Stimulated activated CD8-positive, alpha-beta memory T cell treated with anti-CD3 and anti-CD28 coated beads, Interleukin-15, amount 100 ng/mL, for 48 hours (primary cell): ENCODE measurements at regions not wholly inside any gene's neighbourhood (a gene's known extent, or its start where the extent isn't known, plus 50 kb on each side); places are given as distances from the start of the nearest gene placed in this dataset.

Experiments
- DNase-seq, 2 donors: peaks; one replicate each; pipeline ENCODE4 v3.0.0-alpha.2; 2020; ENCODE audit warnings: low read depth in 2 of 2

DNA sequence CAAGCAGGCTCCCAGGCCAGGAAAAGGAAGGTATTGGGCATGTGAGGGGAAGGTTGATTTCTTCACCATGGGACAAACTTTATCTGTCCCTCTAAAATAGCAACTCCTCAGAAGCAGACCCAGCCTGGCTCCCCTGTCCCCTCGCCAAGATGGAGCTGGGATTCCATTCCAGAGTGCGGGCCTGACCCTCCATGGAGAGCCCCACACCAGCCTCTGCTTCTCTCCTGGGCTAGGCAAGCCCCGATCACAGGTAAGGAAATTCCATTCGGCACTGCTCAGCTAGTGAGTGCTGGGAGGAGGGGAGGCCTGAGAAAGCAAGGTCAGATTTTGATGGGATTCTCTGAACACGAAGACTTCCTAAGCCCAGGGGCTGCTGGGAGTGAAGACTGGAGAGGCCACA, 98.4 kb downstream of the EFNB1 start:
- no peak for DNase-seq

DNA sequence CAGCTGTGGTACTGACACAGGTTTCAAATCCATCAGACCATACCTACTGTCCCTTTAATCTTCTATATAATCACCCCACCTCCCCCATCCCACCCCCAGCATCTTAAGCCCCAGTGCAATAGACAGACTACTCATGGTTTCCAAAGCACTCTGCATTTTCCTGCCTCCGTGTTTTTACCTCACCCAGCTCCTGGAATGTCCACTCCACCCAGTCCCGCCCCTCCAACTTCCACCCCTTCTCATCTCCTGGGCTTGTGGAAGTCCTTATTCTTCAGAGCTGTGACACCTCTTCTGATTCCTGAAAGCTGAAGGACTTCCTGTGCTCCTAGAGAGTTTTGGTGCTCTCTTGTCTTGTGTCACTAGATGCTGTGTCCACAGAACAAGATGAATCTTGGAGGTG, 94.3 kb downstream of the EFNB1 start:
- DNase-seq: no peak

DNA sequence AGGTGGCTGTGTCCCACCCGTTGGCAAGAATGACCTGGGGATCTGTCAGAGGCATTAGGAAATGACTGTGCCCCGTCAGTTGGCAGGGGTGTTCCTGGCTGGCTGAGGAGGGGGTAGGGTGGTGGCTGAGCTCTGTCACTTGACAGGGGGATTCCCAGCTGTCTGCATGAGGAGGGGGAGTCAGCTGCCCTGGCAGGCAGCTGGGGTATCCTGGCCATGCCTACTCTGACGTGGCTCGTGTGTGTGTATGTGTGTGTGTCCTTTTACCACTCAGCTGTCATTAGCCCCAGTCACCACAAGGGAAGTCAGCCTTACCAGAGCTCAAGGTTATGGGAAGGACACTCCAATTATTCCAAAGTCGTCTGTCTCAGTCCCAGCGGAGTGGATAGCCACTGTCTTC, 93.2 kb downstream of the EFNB1 start:
- DNase-seq: no peak

DNA sequence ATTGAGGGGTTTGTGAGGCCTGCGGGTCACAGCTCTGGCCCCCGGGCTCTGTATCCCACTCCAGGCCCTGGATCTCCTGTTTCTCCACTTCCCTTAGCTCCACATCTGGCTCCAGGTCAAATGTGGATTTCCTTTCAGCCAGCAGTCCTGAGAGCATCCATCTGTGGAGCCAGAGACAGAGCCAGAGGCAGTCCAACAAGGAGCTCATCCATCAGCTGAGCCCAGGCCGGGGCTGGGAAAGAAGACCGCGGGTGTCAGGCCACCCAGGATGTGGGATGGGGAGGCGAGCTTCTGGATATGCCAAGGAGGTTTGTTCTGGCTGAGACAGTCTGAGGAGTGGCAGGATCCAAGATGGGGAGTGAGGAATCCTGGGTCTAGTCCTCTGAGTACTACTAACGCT, 91.7 kb downstream of the EFNB1 start:
- DNase-seq: no peak

DNA sequence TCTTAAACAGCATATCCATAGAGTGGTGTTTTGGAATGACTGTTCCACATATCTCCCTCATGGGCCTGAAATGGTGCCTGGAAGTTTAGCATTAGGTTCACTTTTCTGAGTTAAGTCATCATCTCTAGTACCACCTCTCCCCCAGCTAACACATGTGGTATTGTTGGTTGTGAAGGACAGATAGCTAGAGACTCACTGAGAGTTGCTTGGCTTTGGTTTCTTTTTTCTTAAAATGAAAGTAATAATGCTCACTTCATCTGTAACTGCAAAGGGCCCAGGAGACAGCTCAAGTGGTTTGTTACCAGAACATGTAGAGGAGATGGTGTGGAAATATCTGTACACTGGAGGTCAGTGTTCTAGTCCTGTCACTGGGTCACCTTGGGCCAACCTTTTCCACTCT, 90.9 kb downstream of the EFNB1 start:
- no peak for DNase-seq

DNA sequence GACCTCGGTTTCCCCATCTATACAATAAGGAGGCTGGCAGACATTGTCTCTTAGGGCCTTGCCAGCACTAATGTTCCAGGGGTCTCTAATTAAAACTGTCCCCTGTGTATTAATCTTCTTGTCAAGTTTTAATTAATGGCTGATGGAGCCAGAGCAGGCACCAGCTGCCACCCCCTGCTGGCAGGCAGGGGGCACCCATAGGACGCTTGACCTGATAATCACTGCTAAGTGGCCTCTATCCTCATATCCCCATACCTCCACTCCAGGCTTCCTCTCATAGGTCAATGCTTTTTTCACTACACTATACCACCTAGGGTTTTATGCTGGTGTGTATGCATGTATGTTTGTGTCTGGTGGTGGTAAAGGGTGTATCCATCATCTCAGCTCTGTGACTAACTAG, 89.4 kb downstream of the EFNB1 start:
- DNase-seq: no peak

DNA sequence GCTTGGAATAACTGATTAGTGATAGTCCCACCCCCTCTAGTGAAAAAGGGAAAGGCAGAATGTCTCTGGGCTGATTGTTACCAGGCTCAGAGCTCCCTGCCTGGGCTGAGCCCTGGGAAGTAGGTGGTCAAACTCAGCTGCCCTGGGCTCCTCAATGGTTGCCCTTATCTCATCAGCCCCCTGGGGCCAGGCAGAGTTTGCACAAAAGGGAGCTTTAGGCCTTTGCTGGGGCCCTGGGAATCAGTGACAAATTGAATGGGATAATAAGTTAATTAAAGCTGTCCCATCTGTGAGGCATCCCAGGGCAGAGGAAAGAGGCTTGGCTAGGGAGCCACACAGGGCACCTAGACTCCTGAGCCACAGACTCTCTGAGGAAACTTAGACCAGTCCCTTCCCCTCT, 89.0 kb downstream of the EFNB1 start:
- DNase-seq: no peak

DNA sequence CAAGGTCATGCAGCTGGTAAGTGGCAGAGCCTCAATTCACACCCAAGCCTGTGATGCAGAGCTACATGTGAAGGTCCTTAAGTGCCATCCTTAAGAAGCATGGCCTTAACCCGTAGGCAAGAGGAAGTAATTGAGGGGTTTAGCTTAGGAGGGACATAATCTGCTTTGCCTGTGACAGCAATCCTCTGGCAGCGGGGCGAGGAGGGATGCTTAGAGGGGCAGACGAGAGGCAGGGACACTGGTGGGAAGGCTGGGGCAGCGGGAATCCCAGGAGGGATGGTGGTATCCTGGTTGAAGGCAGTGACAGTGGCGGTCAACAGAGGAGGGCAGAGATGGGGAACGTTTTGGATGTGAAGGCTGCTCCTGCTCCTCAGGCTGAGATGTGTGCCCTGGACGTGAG, 88.1 kb downstream of the EFNB1 start:
- DNase-seq: no peak

DNA sequence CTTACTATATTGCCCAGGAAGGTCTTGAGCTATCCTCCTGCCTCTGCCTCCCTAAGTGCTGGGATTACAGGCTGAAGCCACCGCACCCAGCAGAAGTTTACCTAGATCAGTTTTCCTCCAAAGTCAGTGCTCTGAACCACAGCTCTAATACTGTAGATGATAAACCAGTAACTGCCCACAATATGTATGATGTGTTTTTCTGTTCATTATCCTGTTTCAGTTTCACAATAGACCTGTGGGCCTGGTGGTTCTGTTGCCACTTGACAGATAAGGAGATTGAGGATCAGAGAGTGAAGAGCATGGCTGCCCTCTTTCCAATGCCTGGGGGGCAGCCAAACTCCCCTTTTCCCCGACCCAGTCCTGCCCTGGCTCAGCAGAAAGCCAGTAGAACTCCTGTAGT, 87.0 kb downstream of the EFNB1 start:
- DNase-seq: no peak

DNA sequence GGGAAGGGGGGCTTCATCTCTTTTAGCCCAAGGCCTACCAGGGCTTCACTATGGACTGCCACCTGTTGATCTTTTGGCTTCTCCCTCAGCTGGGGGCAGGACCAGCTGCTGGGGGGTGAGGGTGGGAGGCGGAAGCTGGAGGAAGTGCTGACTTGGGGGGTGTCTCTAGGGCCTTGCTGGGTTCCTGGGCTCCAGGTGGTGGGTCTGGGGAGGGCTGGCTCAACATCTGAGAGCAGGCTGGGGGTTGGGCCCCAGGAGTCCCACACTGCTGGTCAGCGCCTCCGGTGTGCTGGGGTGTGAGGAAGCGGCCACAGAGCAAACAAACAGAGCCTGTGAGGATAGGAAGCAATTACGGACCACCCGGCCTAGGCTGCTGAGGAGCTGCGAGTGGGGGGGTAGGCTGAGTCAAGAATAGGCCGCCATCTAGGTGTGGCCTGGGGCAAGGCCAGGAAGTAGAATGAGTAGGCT, 85.7 kb downstream of the EFNB1 start:
- no peak for DNase-seq

DNA sequence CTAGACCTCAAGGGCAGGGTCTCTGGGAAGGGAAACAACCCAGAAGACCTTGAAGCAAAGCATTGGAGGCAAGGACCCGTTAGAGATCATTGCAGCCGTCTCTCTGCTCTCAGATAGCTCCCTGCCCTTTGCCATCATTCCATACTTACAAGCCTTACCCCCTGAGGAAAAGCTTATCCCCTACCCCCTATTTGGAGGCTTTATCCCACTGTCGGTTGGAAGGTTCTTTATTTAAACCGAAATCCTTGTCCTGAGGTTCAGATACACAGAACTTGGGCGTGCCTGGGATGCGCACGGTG, 84.4 kb downstream of the EFNB1 start:
- DNase-seq: no peak

DNA sequence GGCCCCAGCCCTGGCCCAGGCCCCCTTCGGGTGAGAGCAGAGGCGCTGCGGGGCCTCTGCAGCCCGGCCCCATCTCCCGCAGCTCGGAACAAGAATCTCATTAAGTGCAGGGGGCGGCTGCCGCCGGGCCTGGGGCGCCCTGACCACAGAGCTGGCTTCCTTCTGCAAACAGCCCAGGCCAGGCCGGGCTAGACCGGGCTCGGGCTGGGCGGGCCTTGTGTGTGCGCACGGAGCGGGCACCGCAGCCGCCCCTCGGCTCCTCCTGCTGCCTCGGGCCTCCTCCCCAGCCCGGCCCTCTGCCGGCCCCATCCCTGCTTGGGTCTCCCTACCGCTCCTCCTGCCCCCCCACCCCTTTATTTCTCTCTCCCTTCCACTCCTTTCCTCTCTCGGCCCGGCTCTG, 83.3 kb downstream of the EFNB1 start:
- no peak for DNase-seq

DNA sequence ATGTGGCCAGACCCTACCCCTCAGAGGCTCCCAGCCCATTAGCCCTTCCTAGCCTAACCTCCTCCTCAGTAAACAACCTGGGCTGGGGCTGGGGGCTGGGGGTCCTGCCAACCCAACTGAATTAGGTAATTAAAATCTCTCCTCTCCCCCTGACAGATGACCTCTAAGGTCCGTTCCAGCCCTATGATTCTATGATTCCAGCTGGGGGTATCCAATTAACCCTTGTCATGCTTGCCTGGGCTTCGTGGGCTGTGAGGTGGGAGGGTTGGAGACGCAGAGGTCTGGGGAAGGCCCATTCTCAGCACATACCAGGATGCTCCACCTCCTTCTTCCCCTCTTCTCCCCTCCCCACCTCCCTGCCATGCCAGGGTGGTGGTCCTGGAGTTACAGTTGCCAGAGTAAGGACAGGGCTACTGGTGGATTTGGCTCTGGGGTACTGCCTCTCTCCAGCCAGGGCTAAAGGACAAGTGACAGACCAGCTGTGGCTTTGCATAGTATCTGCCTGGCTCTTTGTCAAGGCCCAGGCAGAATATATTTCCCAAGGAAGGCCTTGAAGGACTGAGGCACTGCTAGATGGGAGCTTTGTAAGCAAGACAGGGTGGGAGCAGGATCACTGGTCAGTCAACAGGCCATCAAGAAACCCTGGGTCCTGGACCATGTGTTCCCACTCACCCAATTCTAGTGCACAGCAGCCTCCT, 82.1 kb downstream of the EFNB1 start:
- no peak for DNase-seq

DNA sequence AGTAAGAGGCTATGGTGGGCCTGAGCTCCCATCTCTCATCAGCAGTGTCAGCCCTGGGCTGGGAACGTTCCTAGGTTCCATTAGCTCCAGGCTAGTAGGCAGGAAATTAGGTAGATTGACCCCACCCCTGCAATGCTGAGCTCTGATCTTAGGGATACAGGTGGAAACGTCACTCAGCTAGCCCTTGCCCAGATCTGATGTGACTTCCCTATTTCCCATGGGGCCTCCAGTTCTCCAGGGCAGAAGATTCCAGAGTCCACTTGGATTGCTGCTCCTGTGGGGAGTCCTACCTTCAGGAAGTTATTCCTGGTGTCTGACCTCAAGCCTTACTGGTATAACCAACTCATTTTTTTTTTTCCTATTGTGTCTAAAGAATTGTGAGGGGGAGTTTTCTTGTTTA, 81.1 kb downstream of the EFNB1 start:
- DNase-seq: no peak

DNA sequence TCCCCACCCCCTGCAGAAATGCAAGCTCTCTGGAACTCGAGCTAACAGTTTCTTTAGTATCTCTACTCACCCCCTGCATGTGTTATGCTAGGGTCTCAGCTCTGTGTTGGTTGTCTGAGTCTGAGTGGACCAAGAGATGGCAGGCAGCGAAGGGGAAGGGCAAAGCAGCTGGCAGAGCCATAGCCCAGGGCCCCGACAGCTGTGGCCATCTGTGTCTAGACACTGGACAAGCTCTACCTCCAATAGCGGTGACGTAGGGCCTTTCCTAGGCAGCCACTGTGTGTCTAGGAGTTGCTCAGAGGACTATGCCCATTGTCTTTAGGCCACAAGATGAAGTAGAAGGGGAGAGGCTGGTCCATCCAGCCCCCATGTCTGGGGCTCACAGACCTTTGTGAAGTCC, 79.2 kb downstream of the EFNB1 start:
- no peak for DNase-seq

DNA sequence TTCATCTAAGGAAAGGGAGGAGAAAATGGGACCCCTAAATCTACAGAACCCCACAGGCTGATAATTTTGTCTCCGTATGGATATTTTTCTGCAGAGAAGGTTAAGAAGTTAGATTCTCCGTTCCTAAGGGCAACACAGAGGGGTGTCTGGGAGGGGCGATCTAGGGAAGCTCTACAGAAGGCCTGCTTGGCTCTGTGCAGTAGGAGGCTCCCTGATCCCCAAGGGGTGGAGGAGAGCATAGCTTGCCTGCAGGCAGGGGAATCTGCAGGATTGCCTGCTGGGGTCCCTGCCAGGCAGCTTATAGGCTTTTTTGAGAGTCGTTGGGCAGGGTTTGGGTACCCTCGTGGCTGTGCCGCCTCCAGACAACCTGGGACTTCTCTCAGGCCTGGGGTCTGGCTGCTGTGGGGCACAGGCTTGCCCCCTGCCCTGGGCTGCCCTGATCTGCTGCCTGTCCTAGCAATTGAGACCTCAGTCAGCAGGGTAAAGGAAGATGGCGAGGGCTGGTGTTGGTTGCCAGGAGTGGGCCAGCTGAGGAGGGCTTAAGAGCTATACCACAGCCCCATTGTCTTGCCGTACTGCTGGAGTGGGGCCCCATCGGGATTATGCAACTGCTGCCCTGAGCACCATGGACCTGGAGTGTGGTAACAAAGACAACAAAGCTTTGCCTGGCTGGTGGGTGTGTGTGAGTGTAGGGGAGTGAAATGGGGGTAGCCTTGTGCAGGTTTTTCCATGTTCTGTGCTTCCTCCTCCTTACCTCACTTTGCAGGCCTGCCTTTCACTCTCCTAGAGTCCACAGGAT, 74.1 kb downstream of the EFNB1 start:
- DNase-seq: no peak

DNA sequence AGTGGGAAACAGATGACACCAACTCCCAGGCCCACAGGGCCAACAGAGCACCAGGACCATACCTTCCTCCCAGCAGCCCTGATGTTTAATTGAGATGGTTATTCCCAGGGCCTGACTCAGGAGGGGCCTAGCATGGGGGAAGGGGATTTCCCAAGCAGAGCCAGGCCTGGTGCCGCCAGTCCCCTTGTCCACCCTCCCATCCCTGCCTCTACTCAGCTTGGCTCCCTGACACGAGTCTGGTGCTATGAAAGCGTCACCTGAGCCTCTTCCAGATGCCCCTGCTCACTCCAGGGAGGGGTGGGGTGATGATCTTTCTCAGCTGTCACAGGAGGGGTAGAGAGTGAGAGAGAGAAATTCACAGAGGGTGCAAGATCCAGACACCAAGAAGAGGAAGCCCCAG, 72.7 kb downstream of the EFNB1 start:
- DNase-seq: no peak

DNA sequence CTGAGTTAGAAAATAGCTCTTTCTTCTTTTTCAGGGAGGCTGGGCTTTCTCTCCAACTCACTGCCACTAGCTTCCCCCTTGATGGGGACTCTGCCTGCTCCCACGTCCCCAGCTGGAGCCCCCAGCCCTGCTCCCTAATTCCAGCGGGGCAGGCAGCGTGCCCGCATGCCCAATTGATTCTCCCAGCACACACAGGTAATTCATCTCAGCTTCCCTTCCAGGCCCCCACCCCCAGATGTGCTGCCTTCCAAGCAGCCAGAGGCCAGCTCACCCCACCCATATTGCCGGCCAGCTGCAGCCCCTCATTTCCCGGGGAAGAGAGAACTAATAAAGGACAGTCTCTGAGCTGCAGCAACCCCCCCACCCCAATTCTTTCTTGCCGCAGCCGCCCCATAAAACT, 69.8 kb downstream of the EFNB1 start:
- DNase-seq: no peak

DNA sequence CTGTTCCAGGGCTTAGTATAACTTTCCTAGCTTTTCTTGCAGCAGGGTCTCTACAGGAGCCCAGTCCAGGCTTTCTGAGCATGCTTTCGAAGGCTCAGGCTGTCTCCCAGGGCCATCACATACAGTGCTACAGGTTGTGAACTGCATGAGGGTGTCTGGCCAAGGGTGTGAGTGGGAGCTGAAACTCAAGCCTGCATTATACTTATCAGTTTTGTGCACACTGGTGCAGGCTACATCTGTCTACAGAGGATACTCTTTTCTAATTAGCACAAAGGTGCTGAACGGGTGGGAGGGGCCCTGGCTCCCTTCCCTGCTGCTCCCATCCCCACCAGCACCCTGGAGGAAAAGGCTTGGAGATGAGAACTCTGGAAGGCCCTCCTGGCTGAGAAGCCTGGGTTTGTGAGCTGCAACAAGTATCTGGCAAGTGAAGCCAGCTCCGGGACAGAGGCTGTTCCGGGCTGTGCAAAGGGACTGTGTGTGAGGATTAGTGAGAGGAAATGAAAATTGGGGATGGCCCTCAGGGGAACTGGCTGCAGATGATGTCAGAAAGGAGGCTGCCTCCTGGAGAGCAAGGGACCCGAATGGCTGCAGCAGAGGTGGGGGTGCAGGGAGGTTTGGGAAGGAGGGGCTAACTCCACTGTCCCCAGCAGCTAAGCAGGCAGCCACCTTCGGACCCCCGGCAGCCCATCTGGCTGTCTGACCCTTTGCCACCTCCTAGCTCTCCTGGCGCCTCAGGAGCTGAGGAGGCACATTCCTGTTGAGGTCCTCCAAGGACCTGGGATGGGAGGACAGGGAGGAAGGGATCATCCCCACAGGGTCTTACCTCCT, 68.5 kb downstream of the EFNB1 start:
- DNase-seq: no peak

DNA sequence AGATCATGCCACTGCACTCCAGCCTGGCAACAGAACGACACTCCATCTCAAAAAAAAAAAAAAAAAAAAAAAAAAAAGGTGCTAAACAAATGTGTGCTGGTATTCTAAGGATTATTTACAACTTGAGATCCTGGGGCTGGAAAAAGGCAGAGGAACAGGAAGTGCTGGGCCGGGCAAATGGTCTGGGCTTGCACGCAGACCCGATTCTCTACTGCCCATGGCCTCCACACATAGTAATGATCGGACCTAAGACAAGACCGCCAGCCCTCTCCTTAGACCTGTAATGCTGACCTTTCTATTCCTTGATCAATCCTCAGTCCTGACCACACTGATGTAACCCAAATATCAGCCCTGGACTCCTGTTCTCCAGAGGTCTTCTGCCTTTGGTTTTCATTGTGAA, 67.8 kb downstream of the EFNB1 start:
- no peak for DNase-seq

DNA sequence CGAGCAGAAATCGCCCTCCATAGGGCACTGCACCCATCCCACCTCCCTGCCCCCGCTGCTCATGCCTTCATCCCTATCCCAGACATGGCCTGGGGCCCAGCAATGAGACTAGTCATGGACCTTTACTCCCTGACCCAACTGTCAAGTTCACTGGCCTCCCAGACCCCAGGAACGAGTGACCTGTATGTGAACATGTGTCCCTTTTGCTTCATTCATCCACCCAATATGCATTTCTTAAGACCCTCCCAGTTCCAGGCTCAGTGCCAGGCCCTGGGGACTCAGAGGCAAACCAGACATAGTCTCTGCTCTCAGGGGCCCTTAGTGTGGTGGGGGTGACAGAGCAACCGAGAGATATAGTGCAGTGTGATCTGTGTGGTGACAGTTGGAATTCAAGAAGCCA, 67.0 kb downstream of the EFNB1 start:
- no peak for DNase-seq

DNA sequence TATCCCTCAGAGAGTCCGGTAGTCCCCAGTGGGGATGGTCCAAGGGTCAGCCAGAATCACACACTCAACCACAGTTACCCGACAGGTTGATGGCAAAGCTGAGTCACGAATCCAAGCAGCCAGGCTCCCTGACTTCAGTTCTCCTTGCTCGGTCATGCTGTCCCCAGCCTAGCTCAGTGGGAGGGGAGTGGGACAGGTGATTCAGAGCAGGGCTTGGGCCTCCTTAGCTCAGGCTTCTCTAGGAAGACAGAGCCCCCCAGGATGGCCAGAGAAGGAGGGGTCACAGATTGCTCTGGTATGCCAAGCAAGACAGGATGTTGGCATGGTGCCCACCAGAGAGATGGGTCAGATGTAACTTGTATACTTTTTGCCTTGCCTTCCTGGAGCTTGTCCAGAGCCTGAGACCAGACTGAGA, 66.5 kb downstream of the EFNB1 start:
- no peak for DNase-seq
